Activated naive CD4-positive, alpha-beta T cell treated with anti-CD3 and anti-CD28 coated beads for 36 hours (primary cell): ENCODE measurements at regions not wholly inside any gene's neighbourhood (a gene's known extent, or its start where the extent isn't known, plus 50 kb on each side); places are given as distances from the start of the nearest gene placed in this dataset.

ENCODE experiments used
- CTCF ChIA-PET: fragments of 350-600 bp; sonication (Branson Sonifier 250); formaldehyde crosslinking; loops from one replicate; lab custom pipeline; 2021; ENCODE audit warnings: antibody characterized with exemption; lab: Charles Lee
- DNase-seq: peaks from one replicate; pipeline ENCODE4 v3.0.0-alpha.2; 2020
- H3K27ac Mint-ChIP-seq: one replicate; pipeline ENCODE4 v1.8.0; 2021; ENCODE audit warnings: mild to moderate bottlenecking, mixed read lengths
- H3K27me3 Mint-ChIP-seq: one replicate; pipeline ENCODE4 v1.8.0; 2021; ENCODE audit warnings: low read depth, mixed read lengths
- H3K36me3 Mint-ChIP-seq: one replicate; pipeline ENCODE4 v1.8.0; 2021; ENCODE audit warnings: low read depth, mixed read lengths
- H3K4me1 Mint-ChIP-seq: one replicate; pipeline ENCODE4 v1.8.0; 2021; ENCODE audit warnings: low read depth, mixed read lengths
- H3K4me3 Mint-ChIP-seq: one replicate; pipeline ENCODE4 v1.8.0; 2021; ENCODE audit warnings: mild to moderate bottlenecking, moderate library complexity, mixed read lengths
- H3K9me3 Mint-ChIP-seq: one replicate; pipeline ENCODE4 v1.8.0; 2021; ENCODE audit warnings: mixed read lengths
- intact Hi-C: fragments of 100-400 bp; cut with micrococcal nuclease; formaldehyde crosslinking; loops from one replicate; pipeline ENCODE4 v1.15.1; 2023

DNA sequence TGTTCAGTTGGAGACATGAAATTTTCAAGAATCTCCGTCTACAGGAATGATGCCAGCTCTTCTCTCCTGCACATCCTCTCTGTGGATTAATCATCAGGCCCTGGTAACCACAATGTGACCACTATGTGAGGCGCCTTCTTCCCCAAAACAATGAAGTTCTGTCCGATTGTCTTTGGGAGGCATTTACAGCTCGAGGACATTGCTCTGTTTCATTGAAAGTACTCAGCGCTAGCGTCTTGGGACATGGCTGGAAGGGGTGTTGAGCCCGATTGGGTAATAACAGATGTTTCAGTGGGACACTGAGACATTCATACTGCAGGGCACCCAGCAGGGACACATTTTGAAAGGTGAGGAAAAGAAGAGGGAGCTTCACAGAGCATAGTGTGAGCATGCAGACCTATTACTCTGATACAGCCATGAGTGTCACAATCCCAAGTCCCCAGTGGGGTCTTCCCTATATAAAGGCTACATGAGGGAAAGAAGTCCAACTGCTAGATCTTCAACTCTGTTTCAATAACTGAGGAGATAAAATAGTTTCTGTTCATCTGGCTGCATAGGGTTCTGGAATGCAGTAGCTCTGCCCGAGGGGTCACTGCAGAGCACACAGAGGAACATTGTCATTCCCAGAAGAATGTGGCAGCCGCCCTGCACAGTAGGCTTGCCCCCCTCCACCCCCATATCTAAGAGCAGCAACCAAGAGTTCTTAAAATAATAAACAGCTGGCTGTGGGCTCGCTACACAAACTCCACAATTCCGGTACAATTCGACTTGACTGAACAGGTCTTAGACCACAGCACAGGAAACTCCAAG lies 237.3 kb downstream of the OSR1 start:
- CTCF ChIA-PET, result no interaction called here
- intact Hi-C loops, result no loop called here
- Mint-ChIP-seq H3K36me3 (no peaks in the 10 kb centered on the region), H3K4me3 (no peak overlapping the region), H3K9me3 (peaks cover 7% of the 10 kb centered on the region), H3K27me3 (peaks cover 2% of the 10 kb centered on the region), H3K27ac (no peak overlapping the region), H3K4me1 (no peaks in the 10 kb centered on the region)
- no peak for DNase-seq

GRCh38 chr2:19120181-19120580 lies 238.2 kb downstream of the OSR1 start:
- Mint-ChIP-seq H3K4me3 (no peak overlapping the region), H3K27me3 (peaks cover 2% of the 10 kb centered on the region), H3K9me3 (peaks cover 7% of the 10 kb centered on the region), H3K36me3 (no peaks in the 10 kb centered on the region), H3K27ac (no peak overlapping the region), H3K4me1 (no peaks in the 10 kb centered on the region)
- intact Hi-C loops, result no loop called here
- CTCF ChIA-PET, result no interaction called here
- no peak for DNase-seq

- CTCF ChIA-PET, result no interaction called here
Observed at GRCh38 chr2:19119326-19120001, 239.0 kb downstream of the OSR1 start.

GRCh38 chr2:19116918-19117317 lies 241.5 kb downstream of the OSR1 start:
- Mint-ChIP-seq H3K27me3 (peaks cover 2% of the 10 kb centered on the region), H3K4me1 (no peaks in the 10 kb centered on the region), H3K27ac (no peak overlapping the region), H3K9me3 (peaks cover 7% of the 10 kb centered on the region), H3K4me3 (no peak overlapping the region), H3K36me3 (no peaks in the 10 kb centered on the region)
- CTCF ChIA-PET, result no interaction called here
- intact Hi-C loops, result no loop called here
- no peak for DNase-seq

More at GRCh38 chr2:19119326-19120001, 239.0 kb downstream of the OSR1 start:
- no peak for DNase-seq
- intact Hi-C loops, result no loop called here
- Mint-ChIP-seq H3K36me3 (no peaks in the 10 kb centered on the region), H3K4me3 (no peak overlapping the region), H3K4me1 (no peaks in the 10 kb centered on the region), H3K9me3 (peaks cover 7% of the 10 kb centered on the region), H3K27ac (no peak overlapping the region), H3K27me3 (peaks cover 2% of the 10 kb centered on the region)

- H3K27ac Mint-ChIP-seq, result no peak overlapping the region
- H3K4me3 Mint-ChIP-seq, result no peak overlapping the region
- H3K4me1 Mint-ChIP-seq, result no peaks in the 10 kb centered on the region
- intact Hi-C loops, result no loop called here
- H3K9me3 Mint-ChIP-seq, result peaks cover 7% of the 10 kb centered on the region
- CTCF ChIA-PET, result no interaction called here
- H3K36me3 Mint-ChIP-seq, result no peaks in the 10 kb centered on the region
- H3K27me3 Mint-ChIP-seq, result peaks cover 2% of the 10 kb centered on the region
- DNase-seq, result no peak
Observed at GRCh38 chr2:19114754-19115231, 243.6 kb downstream of the OSR1 start.

- H3K36me3 Mint-ChIP-seq, result no peaks in the 10 kb centered on the region
- intact Hi-C loops, result no loop called here
- CTCF ChIA-PET, result no interaction called here
- H3K4me1 Mint-ChIP-seq, result no peaks in the 10 kb centered on the region
- H3K27me3 Mint-ChIP-seq, result peaks cover 2% of the 10 kb centered on the region
- no peak overlapping the region for H3K4me3 Mint-ChIP-seq
- peaks cover 7% of the 10 kb centered on the region for H3K9me3 Mint-ChIP-seq
- no peak overlapping the region for H3K27ac Mint-ChIP-seq
- no peak for DNase-seq
Observed at GRCh38 chr2:19114126-19114525, 244.3 kb downstream of the OSR1 start.

GRCh38 chr2:19111354-19111753 lies 247.1 kb downstream of the OSR1 start:
- H3K36me3 Mint-ChIP-seq, result no peaks in the 10 kb centered on the region
- no peaks in the 10 kb centered on the region for H3K9me3 Mint-ChIP-seq
- H3K4me3 Mint-ChIP-seq, result no peak overlapping the region
- no peaks in the 10 kb centered on the region for H3K4me1 Mint-ChIP-seq
- no peak for DNase-seq
- intact Hi-C loops, result no loop called here
- CTCF ChIA-PET, result no interaction called here
- H3K27me3 Mint-ChIP-seq, result no peaks in the 10 kb centered on the region
- no peak overlapping the region for H3K27ac Mint-ChIP-seq

GRCh38 chr2:19109518-19109917 lies 248.9 kb downstream of the OSR1 start:
- Mint-ChIP-seq H3K4me3 (no peak overlapping the region), H3K9me3 (no peaks in the 10 kb centered on the region), H3K4me1 (no peaks in the 10 kb centered on the region), H3K27me3 (no peaks in the 10 kb centered on the region), H3K36me3 (no peaks in the 10 kb centered on the region), H3K27ac (no peak overlapping the region)
- DNase-seq, result no peak
- intact Hi-C loops, result no loop called here
- CTCF ChIA-PET, result no interaction called here

- DNase-seq, result no peak
- Mint-ChIP-seq H3K27me3 (no peaks in the 10 kb centered on the region), H3K36me3 (no peaks in the 10 kb centered on the region), H3K4me1 (no peaks in the 10 kb centered on the region), H3K27ac (no peak overlapping the region), H3K4me3 (no peak overlapping the region), H3K9me3 (no peaks in the 10 kb centered on the region)
- CTCF ChIA-PET, result interaction anchor here (0.7 kb wide), 1 partner anchor 969 kb away, joined by 3 read pairs; no protein-coding TSS in a partner anchor
- intact Hi-C loops, result no loop called here
Observed at GRCh38 chr2:19106376-19106775, 252.0 kb downstream of the OSR1 start.

DNA sequence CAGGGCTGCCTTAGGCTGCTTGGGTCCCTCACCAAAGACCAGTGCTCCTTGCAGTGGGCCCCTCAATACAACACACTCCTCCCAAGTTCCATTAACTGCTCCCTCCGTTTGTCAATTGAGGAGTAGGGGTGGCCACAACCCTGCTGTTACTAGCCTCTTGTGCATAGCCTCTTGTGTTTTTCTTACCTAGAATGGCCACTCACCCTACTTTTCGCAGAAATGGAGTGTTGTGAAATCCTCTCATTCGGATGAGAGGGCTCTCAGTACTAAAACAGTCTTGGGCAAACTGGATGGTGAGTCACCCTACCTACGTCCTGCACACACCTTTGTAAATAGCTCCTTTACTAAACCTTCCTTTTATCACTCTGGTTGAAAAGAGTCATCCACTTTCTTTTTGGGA lies 253.9 kb downstream of the OSR1 start:
- H3K27ac Mint-ChIP-seq, result no peak overlapping the region
- CTCF ChIA-PET, result no interaction called here
- H3K4me1 Mint-ChIP-seq, result no peaks in the 10 kb centered on the region
- no peaks in the 10 kb centered on the region for H3K36me3 Mint-ChIP-seq
- no peak for DNase-seq
- H3K27me3 Mint-ChIP-seq, result no peaks in the 10 kb centered on the region
- intact Hi-C loops, result no loop called here
- H3K4me3 Mint-ChIP-seq, result no peak overlapping the region
- H3K9me3 Mint-ChIP-seq, result no peaks in the 10 kb centered on the region

GRCh38 chr2:19102696-19103423 lies 255.6 kb downstream of the OSR1 start:
- CTCF ChIA-PET, result no interaction called here
- Mint-ChIP-seq H3K4me1 (no peaks in the 10 kb centered on the region), H3K4me3 (no peak overlapping the region), H3K9me3 (no peaks in the 10 kb centered on the region), H3K36me3 (no peaks in the 10 kb centered on the region), H3K27ac (no peak overlapping the region), H3K27me3 (no peaks in the 10 kb centered on the region)
- intact Hi-C loops, result no loop called here
- no peak for DNase-seq

DNA sequence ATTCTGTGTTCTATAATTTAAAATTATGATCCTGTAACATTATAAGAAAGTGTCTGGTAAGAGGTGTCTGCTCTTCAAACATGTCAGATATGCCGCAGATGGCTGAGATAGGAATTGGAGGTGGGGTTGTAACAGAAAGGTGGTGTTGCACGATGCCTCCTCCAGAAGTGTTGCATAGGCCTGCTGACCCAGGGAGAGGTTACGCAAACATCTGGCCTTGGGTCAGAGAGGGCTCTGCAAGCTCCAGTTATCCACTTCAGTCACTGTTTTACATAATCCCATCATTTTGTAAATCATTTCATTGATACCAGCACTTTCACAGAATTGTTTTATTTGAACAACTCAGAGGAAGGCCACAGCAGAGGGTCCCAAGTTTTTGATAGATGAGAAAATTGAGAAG lies 256.5 kb downstream of the OSR1 start:
- CTCF ChIA-PET, result no interaction called here

More for the DNA sequence above, 256.5 kb downstream of the OSR1 start:
- H3K27me3 Mint-ChIP-seq, result no peaks in the 10 kb centered on the region
- no peak overlapping the region for H3K4me3 Mint-ChIP-seq
- H3K9me3 Mint-ChIP-seq, result no peaks in the 10 kb centered on the region
- no peaks in the 10 kb centered on the region for H3K4me1 Mint-ChIP-seq
- no peak overlapping the region for H3K27ac Mint-ChIP-seq
- intact Hi-C loops, result no loop called here
- no peak for DNase-seq
- no peaks in the 10 kb centered on the region for H3K36me3 Mint-ChIP-seq
